SK-N-SH (cell line): ENCODE measurements at regions not wholly inside any gene's neighbourhood (a gene's known extent, or its start where the extent isn't known, plus 50 kb on each side); places are given as distances from the start of the nearest gene placed in this dataset.
A peak's percentile ranks its signal among the peaks of the same experiment; 100 is the strongest.

Experiments
- CTCF ChIA-PET: fragments of 300-600, 350-600 bp; formaldehyde crosslinking; extraction: SDS; loops from one replicate; lab custom pipeline; 2021; lab: Yijun Ruan, JAX
- POLR2A ChIA-PET: fragments of 350-600 bp; sonication (Branson Sonifier 250); formaldehyde crosslinking; extraction: SDS; loops from one replicate; lab custom pipeline; 2020; ENCODE audit warnings: antibody characterized with exemption, inconsistent platforms; lab: Yijun Ruan, JAX
- DNase-seq: peaks from one replicate; pipeline ENCODE4 v3.0.0; 2012
- H2AFZ ChIP-seq: fragments of 200-600 bp; sonication (generic); 2 replicates; pipeline ENCODE4 v1.8.1; 2016; ENCODE audit warnings: antibody characterized with exemption, mild to moderate bottlenecking, low read depth
- H3F3A ChIP-seq: fragments of 200-600 bp; sonication (generic); replicated peaks from 2 replicates; pipeline ENCODE3; 2016; ENCODE audit warnings: antibody characterized with exemption, mild to moderate bottlenecking; ENCODE audit not compliant: insufficient read depth
- H3K27ac ChIP-seq, 2 experiments: fragments of 200-500 bp in 1 of 2; fragments of 200-600 bp in 1 of 2; sonication (Bioruptor generic) in 1 of 2; sonication (generic), shearing (Covaris generic) in 1 of 2; 2 replicates each; pipeline versions ENCODE4 v1.5.1 to v1.6.1; 2014 to 2016; ENCODE audit warnings: low read depth in 2 of 2, inconsistent platforms in 1 of 2, low read length in 1 of 2, mild to moderate bottlenecking in 1 of 2, mixed read lengths in 1 of 2
- H3K27me3 ChIP-seq: fragments of 200-600 bp; sonication (generic), shearing (Covaris generic); 2 replicates; pipeline ENCODE4 v1.6.1; 2016; ENCODE audit warnings: mixed run types; ENCODE audit not compliant: insufficient read depth
- H3K36me3 ChIP-seq, 2 experiments: fragments of 200-500 bp in 1 of 2; fragments of 200-600 bp in 1 of 2; sonication (Bioruptor generic) in 1 of 2; sonication (generic) in 1 of 2; replicated peaks in 1 of 2; 2 replicates each; pipeline versions ENCODE3 to v1.5.1; 2014 to 2016; ENCODE audit warnings: low read length in 1 of 2, mild to moderate bottlenecking in 1 of 2; ENCODE audit not compliant: insufficient read depth in 2 of 2, control insufficient read depth in 1 of 2
- H3K4me1 ChIP-seq, 2 experiments: fragments of 200-500 bp in 1 of 2; fragments of 200-600 bp in 1 of 2; sonication (Bioruptor generic) in 1 of 2; sonication (generic), shearing (Covaris generic) in 1 of 2; 2 replicates each; pipeline versions ENCODE4 v1.5.1 to v1.6.1; 2014 to 2016; ENCODE audit warnings: low read depth in 1 of 2, low read length in 1 of 2, mixed run types in 1 of 2; ENCODE audit not compliant: insufficient read depth in 2 of 2, control insufficient read depth in 1 of 2
- H3K4me2 ChIP-seq: fragments of 200-600 bp; sonication (generic), shearing (Covaris generic); 2 replicates; pipeline ENCODE4 v1.6.1; 2017; ENCODE audit warnings: mixed run types
- H3K4me3 ChIP-seq, 2 experiments: fragments of 200-500 bp in 1 of 2; fragments of 200-600 bp in 1 of 2; sonication (Bioruptor generic) in 1 of 2; sonication (generic), shearing (Covaris generic) in 1 of 2; 2 replicates each; pipeline versions ENCODE4 v1.5.1 to v1.8.1; 2014 to 2016; ENCODE audit warnings: low read depth in 2 of 2, inconsistent platforms in 1 of 2, low read length in 1 of 2, mild to moderate bottlenecking in 1 of 2, mixed read lengths in 1 of 2, moderate library complexity in 1 of 2
- H3K79me2 ChIP-seq: fragments of 200-600 bp; sonication (generic); 2 replicates; pipeline ENCODE4 v1.8.1; 2017; ENCODE audit warnings: mild to moderate bottlenecking; ENCODE audit not compliant: insufficient read depth
- H3K9ac ChIP-seq: fragments of 200-600 bp; sonication (generic); 2 replicates; pipeline ENCODE4 v1.6.1; 2017; ENCODE audit warnings: mixed run types
- H3K9me2 ChIP-seq: fragments of 200-600 bp; sonication (generic); 2 replicates; pipeline ENCODE4 v1.6.1; 2017; ENCODE audit warnings: mixed run types
- H3K9me3 ChIP-seq: fragments of 200-600 bp; sonication (generic); 2 replicates; pipeline ENCODE4 v1.6.1; 2017; ENCODE audit warnings: mixed run types, mild to moderate bottlenecking, moderate library complexity
- H4K20me1 ChIP-seq: fragments of 200-600 bp; sonication (generic); 2 replicates; pipeline ENCODE4 v1.6.1; 2017; ENCODE audit warnings: mild to moderate bottlenecking, mixed run types; ENCODE audit not compliant: insufficient read depth
- EZH2phosphoT487 ChIP-seq: fragments of 200-600 bp; sonication (generic); IDR thresholded peaks from 2 replicates; pipeline ENCODE4 v1.6.1; 2017; ENCODE audit warnings: low read depth, mixed run types, mild to moderate bottlenecking, antibody characterized with exemption, moderate library complexity, borderline replicate concordance
- FOSL2 ChIP-seq: IDR thresholded peaks from 2 replicates; pipeline ENCODE4 v1.4.0; 2012; ENCODE audit warnings: low read depth, mild to moderate bottlenecking, moderate library complexity, borderline replicate concordance
- FOXM1 ChIP-seq: IDR thresholded peaks from 2 replicates; pipeline ENCODE4 v1.4.0; 2012; ENCODE audit warnings: low read depth, mild to moderate bottlenecking
- IRF3 ChIP-seq: fragments of 150-350 bp; IDR thresholded peaks from 2 replicates; pipeline ENCODE4 v1.6.1; 2016; ENCODE audit warnings: mild to moderate bottlenecking, low read depth, low read length
- JUND ChIP-seq: IDR thresholded peaks from 2 replicates; pipeline ENCODE4 v1.4.0; 2012
- MXI1 ChIP-seq: IDR thresholded peaks from 2 replicates; pipeline ENCODE4 v1.6.1; 2012; ENCODE audit warnings: mild to moderate bottlenecking, low read depth, low read length, improper control_type of control experiment
- REST ChIP-seq: IDR thresholded peaks from 2 replicates; pipeline ENCODE4 v1.6.1; 2012; ENCODE audit warnings: mild to moderate bottlenecking, low read depth, low read length, moderate library complexity
- SMC3 ChIP-seq: IDR thresholded peaks from 2 replicates; pipeline ENCODE4 v1.6.1; 2012; ENCODE audit warnings: low read depth, low read length, improper control_type of control experiment
- TAF1 ChIP-seq: IDR thresholded peaks from 2 replicates; pipeline ENCODE4 v1.6.1; 2012; ENCODE audit warnings: low read depth, mild to moderate bottlenecking, low read length, moderate library complexity, borderline replicate concordance
- USF2 ChIP-seq: fragments of 150-350 bp; IDR thresholded peaks from 2 replicates; pipeline ENCODE4 v1.6.1; 2017; ENCODE audit warnings: antibody characterized with exemption, low read length, low read depth, borderline replicate concordance
- YY1 ChIP-seq: IDR thresholded peaks from 2 replicates; pipeline ENCODE4 v1.4.0; 2012; ENCODE audit warnings: low read depth, mild to moderate bottlenecking
- WGBS: methylation state at CpG from one replicate; pipeline ENCODE4 v1.1.6; 2017; ENCODE audit warnings: low lambda C conversion rate; 5-methylcytosine and 5-hydroxymethylcytosine counted together

- no peaks in the 10 kb centered on the region for H3K9me3 ChIP-seq
- H3K27me3 ChIP-seq, result no peaks in the 10 kb centered on the region
- H3K36me3 ChIP-seq, result no peaks in the 10 kb centered on the region
- H3F3A ChIP-seq, result no peaks in the 10 kb centered on the region
- H3K9me2 ChIP-seq, result no peaks in the 10 kb centered on the region
- POLR2A ChIA-PET, result no interaction called here
- WGBS, result 91% methylated on average over 4 of the region's 4 CpGs
- peak overlapping the region in 1 of 2 experiments; percentile 73; a peak in 2 of 4 replicates for H3K27ac ChIP-seq
- H2AFZ ChIP-seq, result no peak overlapping the region
- H4K20me1 ChIP-seq, result no peaks in the 10 kb centered on the region
- no peak for TF ChIP-seq SMC3
- no peak for TF ChIP-seq TAF1
- TF ChIP-seq EZH2phosphoT487, result no peak
- TF ChIP-seq IRF3, result no peak
- TF ChIP-seq FOXM1, result no peak
- TF ChIP-seq YY1, result no peak
- TF ChIP-seq REST, result no peak
- TF ChIP-seq FOSL2, result no peak
- no peak for TF ChIP-seq USF2
- TF ChIP-seq MXI1, result no peak
- TF ChIP-seq JUND, result no peak
- no peaks in the 10 kb centered on the region for H3K79me2 ChIP-seq
- no peak overlapping the region for H3K9ac ChIP-seq
- DNase-seq, result no peak
- H3K4me1 ChIP-seq, result peaks cover 0 to 18% of the 10 kb centered on the region in 2 experiments; a peak in 2 of 4 replicates
- CTCF ChIA-PET, result interaction anchor here (1.0 kb wide), 1 partner anchor 14 kb away, joined by 3 read pairs; no protein-coding TSS in a partner anchor
- no peak overlapping the region for H3K4me2 ChIP-seq
- H3K4me3 ChIP-seq, result no peak overlapping the region
These were observed 88.5 kb upstream of the SPDL1 start for GRCh38 chr5:169494941-169495548.
